Mesenchymal stem cell (in vitro differentiated cells and primary cell): ENCODE measurements at regions not wholly inside any gene's neighbourhood (a gene's known extent, or its start where the extent isn't known, plus 50 kb on each side); places are given as distances from the start of the nearest gene placed in this dataset.

ENCODE experiments used
- DNase-seq: peaks from one replicate; pipeline ENCODE4 v3.0.0-alpha.2; 2013
- H2AFZ ChIP-seq: one replicate; pipeline ENCODE4 v1.6.1; 2013; ENCODE audit warnings: low read depth, mild to moderate bottlenecking, control low read depth, inconsistent platforms, low read length, moderate library complexity
- H2AK5ac ChIP-seq: 2 replicates; pipeline ENCODE4 v1.6.1; 2013; ENCODE audit warnings: low read length, moderate library complexity, mild to moderate bottlenecking, inconsistent platforms; ENCODE audit not compliant: severe bottlenecking
- H2BK120ac ChIP-seq: one replicate; pipeline ENCODE4 v1.6.1; 2013; ENCODE audit warnings: low read depth, mild to moderate bottlenecking, inconsistent platforms, low read length, moderate library complexity
- H2BK12ac ChIP-seq, 2 experiments: one replicate each; pipeline ENCODE4 v1.6.1; 2013; ENCODE audit warnings: inconsistent platforms in 2 of 2, low read length in 2 of 2, mild to moderate bottlenecking in 2 of 2, moderate library complexity in 2 of 2, control low read depth in 1 of 2
- H2BK15ac ChIP-seq: one replicate; pipeline ENCODE4 v1.6.1; 2013; ENCODE audit warnings: mild to moderate bottlenecking, low read depth, inconsistent platforms; ENCODE audit not compliant: poor library complexity, severe bottlenecking
- H2BK5ac ChIP-seq: 2 replicates; pipeline ENCODE4 v1.6.1; 2013; ENCODE audit warnings: low read depth, mild to moderate bottlenecking, low read length, control low read depth, inconsistent platforms; ENCODE audit not compliant: poor library complexity, severe bottlenecking
- H3K14ac ChIP-seq, 2 experiments: one replicate each; pipeline ENCODE4 v1.6.1; 2013; ENCODE audit warnings: inconsistent platforms in 2 of 2, low read length in 2 of 2, control low read depth in 1 of 2, mild to moderate bottlenecking in 1 of 2, moderate library complexity in 1 of 2
- H3K18ac ChIP-seq, 2 experiments: one replicate each; pipeline ENCODE4 v1.6.1; 2013; ENCODE audit warnings: inconsistent platforms in 2 of 2, low read length in 2 of 2, control low read depth in 1 of 2, low read depth in 1 of 2, mild to moderate bottlenecking in 1 of 2
- H3K23ac ChIP-seq, 2 experiments: one replicate each; pipeline ENCODE4 v1.6.1; 2013; ENCODE audit warnings: inconsistent platforms in 2 of 2, low read length in 2 of 2, mild to moderate bottlenecking in 2 of 2, moderate library complexity in 2 of 2, control low read depth in 1 of 2
- H3K27ac ChIP-seq: 2 replicates; pipeline ENCODE4 v1.5.1; 2013; ENCODE audit warnings: mild to moderate bottlenecking, moderate library complexity, low read length, control low read depth, inconsistent platforms; ENCODE audit not compliant: poor library complexity, severe bottlenecking
- H3K27me3 ChIP-seq, 2 experiments: 2 replicates each; pipeline versions ENCODE4 v1.6.1 to v1.7.0; 2013; ENCODE audit warnings: low read length in 2 of 2, mild to moderate bottlenecking in 2 of 2, moderate library complexity in 2 of 2, control low read depth in 1 of 2, inconsistent platforms in 1 of 2; ENCODE audit not compliant: control insufficient read depth in 1 of 2, insufficient read depth in 1 of 2
- H3K36me3 ChIP-seq, 2 experiments: 2 replicates each; pipeline versions ENCODE4 v1.6.1 to v1.7.0; 2013; ENCODE audit warnings: low read length in 2 of 2, control low read depth in 1 of 2, inconsistent platforms in 1 of 2, low read depth in 1 of 2, mild to moderate bottlenecking in 1 of 2; ENCODE audit not compliant: insufficient read depth in 2 of 2, control insufficient read depth in 1 of 2
- H3K4ac ChIP-seq, 2 experiments: one replicate each; pipeline ENCODE4 v1.6.1; 2013; ENCODE audit warnings: inconsistent platforms in 2 of 2, low read length in 2 of 2, mild to moderate bottlenecking in 2 of 2, moderate library complexity in 2 of 2, control low read depth in 1 of 2, low read depth in 1 of 2
- H3K4me1 ChIP-seq: 2 replicates; pipeline ENCODE4 v1.6.1; 2013; ENCODE audit warnings: low read depth, low read length, control low read depth; ENCODE audit not compliant: control insufficient read depth, insufficient read depth
- H3K4me2 ChIP-seq: 2 replicates; pipeline ENCODE4 v1.6.1; 2013; ENCODE audit warnings: low read length, mild to moderate bottlenecking, inconsistent platforms; ENCODE audit not compliant: poor library complexity, severe bottlenecking
- H3K4me3 ChIP-seq, 2 experiments: 2 replicates each; pipeline versions ENCODE4 v1.5.1 to v1.7.0; 2013; ENCODE audit warnings: low read length in 2 of 2, mild to moderate bottlenecking in 2 of 2, control low read depth in 1 of 2, low read depth in 1 of 2; ENCODE audit not compliant: insufficient read depth in 1 of 2
- H3K79me1 ChIP-seq: replicated peaks from 2 replicates; pipeline ENCODE4 v1.6.1; 2013; ENCODE audit warnings: mild to moderate bottlenecking, control low read depth, low read length, inconsistent platforms; ENCODE audit not compliant: poor library complexity, severe bottlenecking
- H3K9ac ChIP-seq: 2 replicates; pipeline ENCODE4 v1.7.0; 2013; ENCODE audit warnings: mild to moderate bottlenecking, low read length, moderate library complexity
- H3K9me3 ChIP-seq: 2 replicates; pipeline ENCODE4 v1.7.0; 2013; ENCODE audit warnings: mild to moderate bottlenecking, low read length; ENCODE audit not compliant: control insufficient read depth
- H4K8ac ChIP-seq: one replicate; pipeline ENCODE4 v1.6.1; 2013; ENCODE audit warnings: inconsistent platforms, mild to moderate bottlenecking, low read length, moderate library complexity
- H4K91ac ChIP-seq: one replicate; pipeline ENCODE4 v1.6.1; 2013; ENCODE audit warnings: mild to moderate bottlenecking, low read length, inconsistent platforms
- WGBS: methylation state at CpG from one replicate; pipeline ENCODE4 v1.1.7; 2013; ENCODE audit warnings: mixed read lengths; 5-methylcytosine and 5-hydroxymethylcytosine counted together

GRCh38 chr3:63159764-63160163 lies 118.3 kb upstream of the SYNPR start:
- Histone ChIP-seq H2AFZ (no peak overlapping the region), H3K36me3 (no peaks in the 10 kb centered on the region), H3K18ac (no peak overlapping the region), H4K91ac (no peak overlapping the region), H3K4me1 (no peaks in the 10 kb centered on the region), H2AK5ac (no peak overlapping the region), H3K27me3 (no peaks in the 10 kb centered on the region), H3K4me3 (no peak overlapping the region), H2BK12ac (no peak overlapping the region), H3K23ac (no peak overlapping the region), H2BK120ac (no peak overlapping the region), H3K9ac (no peak overlapping the region), H3K27ac (no peak overlapping the region), H3K79me1 (no peaks in the 10 kb centered on the region), H4K8ac (no peak overlapping the region), H2BK15ac (no peak overlapping the region), H3K14ac (no peak overlapping the region), H2BK5ac (no peak overlapping the region), H3K4me2 (no peak overlapping the region), H3K4ac (no peak overlapping the region), H3K9me3 (no peaks in the 10 kb centered on the region)
- WGBS: 68% methylated on average over 2 of the region's 2 CpGs
- DNase-seq: no peak

GRCh38 chr3:63167113-63167512 lies 111.0 kb upstream of the SYNPR start:
- H3K14ac ChIP-seq: no peak overlapping the region
- no peaks in the 10 kb centered on the region for H3K27me3 ChIP-seq
- H2BK5ac ChIP-seq: no peak overlapping the region
- no peak overlapping the region for H3K4me2 ChIP-seq
- H2BK12ac ChIP-seq: no peak overlapping the region
- no peak overlapping the region for H2BK15ac ChIP-seq
- no peak overlapping the region for H2AFZ ChIP-seq
- H3K4me1 ChIP-seq: no peaks in the 10 kb centered on the region
- H3K36me3 ChIP-seq: no peaks in the 10 kb centered on the region
- H3K79me1 ChIP-seq: no peaks in the 10 kb centered on the region
- WGBS: 74% methylated on average over 4 of the region's 4 CpGs
- no peak overlapping the region for H3K4ac ChIP-seq
- DNase-seq: no peak
- no peak overlapping the region for H3K9ac ChIP-seq
- no peak overlapping the region for H4K91ac ChIP-seq
- no peak overlapping the region for H3K27ac ChIP-seq
- H3K4me3 ChIP-seq: no peak overlapping the region
- H3K18ac ChIP-seq: no peak overlapping the region
- no peak overlapping the region for H2AK5ac ChIP-seq
- no peaks in the 10 kb centered on the region for H3K9me3 ChIP-seq
- H3K23ac ChIP-seq: no peak overlapping the region
- H2BK120ac ChIP-seq: no peak overlapping the region
- no peak overlapping the region for H4K8ac ChIP-seq

- Histone ChIP-seq H3K4ac (no peak overlapping the region), H2BK12ac (no peak overlapping the region), H3K27ac (no peak overlapping the region), H3K4me2 (no peak overlapping the region), H2AK5ac (no peak overlapping the region), H3K79me1 (no peaks in the 10 kb centered on the region), H3K14ac (no peak overlapping the region), H3K4me3 (no peak overlapping the region), H3K9me3 (no peaks in the 10 kb centered on the region), H3K4me1 (no peaks in the 10 kb centered on the region), H2BK120ac (no peak overlapping the region), H2BK15ac (no peak overlapping the region), H2BK5ac (no peak overlapping the region), H4K91ac (no peak overlapping the region), H4K8ac (no peak overlapping the region), H3K23ac (no peak overlapping the region), H3K27me3 (no peaks in the 10 kb centered on the region), H3K36me3 (no peaks in the 10 kb centered on the region), H3K18ac (no peak overlapping the region), H3K9ac (no peak overlapping the region), H2AFZ (no peak overlapping the region)
- no peak for DNase-seq
Observed at GRCh38 chr3:63168179-63168578, 109.9 kb upstream of the SYNPR start.

GRCh38 chr3:63179862-63180522 lies 98.1 kb upstream of the SYNPR start:
- H3K36me3 ChIP-seq: no peaks in the 10 kb centered on the region
- no peak overlapping the region for H2BK120ac ChIP-seq
- H3K79me1 ChIP-seq: no peaks in the 10 kb centered on the region
- WGBS: 63% methylated on average over 4 of the region's 4 CpGs
- no peak overlapping the region for H2BK12ac ChIP-seq
- no peak for DNase-seq
- H2BK5ac ChIP-seq: no peak overlapping the region
- H3K4me2 ChIP-seq: no peak overlapping the region
- H3K27ac ChIP-seq: no peak overlapping the region
- H3K4ac ChIP-seq: no peak overlapping the region
- H3K9ac ChIP-seq: no peak overlapping the region
- H2BK15ac ChIP-seq: no peak overlapping the region
- no peak overlapping the region for H2AFZ ChIP-seq
- peaks cover 7% of the 10 kb centered on the region for H3K9me3 ChIP-seq
- H4K91ac ChIP-seq: no peak overlapping the region
- H3K23ac ChIP-seq: no peak overlapping the region
- no peaks in the 10 kb centered on the region for H3K27me3 ChIP-seq
- H3K18ac ChIP-seq: no peak overlapping the region
- no peak overlapping the region for H3K14ac ChIP-seq
- H3K4me1 ChIP-seq: no peaks in the 10 kb centered on the region
- no peak overlapping the region for H3K4me3 ChIP-seq
- H4K8ac ChIP-seq: no peak overlapping the region
- H2AK5ac ChIP-seq: no peak overlapping the region
